GM23338 (cell line): ENCODE measurements at regions not wholly inside any gene's neighbourhood (a gene's known extent, or its start where the extent isn't known, plus 50 kb on each side); places are given as distances from the start of the nearest gene placed in this dataset.

ENCODE experiments used
- CTCF ChIP-seq, 2 experiments: fragments of 200-600 bp in 1 of 2; sonication (generic) in 1 of 2; conservative IDR thresholded peaks; 2 replicates each; pipeline versions ENCODE4 v1.5.1 to v1.6.1; 2016 to 2017; ENCODE audit warnings: antibody characterized with exemption in 2 of 2, low read depth in 2 of 2, mild to moderate bottlenecking in 2 of 2, moderate library complexity in 1 of 2
- EZH2phosphoT487 ChIP-seq: fragments of 200-600 bp; sonication (generic); IDR thresholded peaks from one replicate; pipeline ENCODE4 v1.8.1; 2018; ENCODE audit warnings: antibody characterized with exemption; ENCODE audit not compliant: unreplicated experiment

- TF ChIP-seq CTCF (conservative IDR thresholded peaks at IDR 0.05; ENCODE audit: low read depth in 2 of 2) = no peak
- no peak for TF ChIP-seq EZH2phosphoT487
Observed at GRCh38 chr11:81869351-81870065, 864.2 kb downstream of the FAM181B start.
